ENCODE measurements at regions not wholly inside any gene's neighbourhood (a gene's known extent, or its start where the extent isn't known, plus 50 kb on each side); places are given as distances from the start of the nearest gene placed in this dataset.

DNA sequence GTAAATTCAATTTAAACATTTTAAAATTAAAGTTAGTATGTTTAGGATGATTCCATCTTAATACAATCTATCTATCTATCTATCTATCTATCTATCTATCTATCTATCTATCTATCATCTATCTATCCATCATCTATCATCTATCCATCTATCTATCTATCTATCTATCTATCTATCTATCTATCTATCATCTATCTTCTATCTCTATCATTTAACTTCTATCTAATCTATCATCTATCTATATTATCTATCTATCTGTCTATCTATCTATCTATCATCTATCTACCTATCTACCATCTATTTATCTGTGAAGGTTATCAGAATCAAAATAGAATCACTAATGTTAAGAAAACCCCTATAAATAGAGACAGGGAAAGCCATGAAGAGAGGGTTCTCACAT lies 78.3 kb downstream of the RAMP3 start:
- no peak for DNase-seq (ENCODE audit: low read depth)
- in situ Hi-C loops (cut with HindIII; ENCODE audit: low pct_unique_long_range_greater_than_20kb, low sequenced_read_pairs), result no loop called here

DNA sequence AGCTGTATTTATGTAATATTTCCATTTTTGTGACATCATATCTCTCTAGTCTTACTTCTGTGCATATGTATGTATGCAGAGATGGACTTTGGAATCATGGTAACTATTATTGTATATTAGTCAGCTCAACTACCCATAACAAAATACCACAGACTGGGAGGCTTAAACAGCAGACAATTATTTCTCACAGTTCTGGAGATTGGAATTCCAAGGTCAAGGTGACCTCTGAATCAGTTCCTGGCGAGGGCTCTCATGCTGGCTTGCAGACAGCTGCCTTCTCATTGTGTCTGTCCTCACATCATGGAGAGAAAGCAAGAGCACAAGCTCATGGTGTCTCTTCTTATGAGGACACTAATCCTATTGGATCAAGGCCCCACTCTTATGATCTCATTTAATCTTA lies 79.1 kb downstream of the RAMP3 start:
- DNase-seq (ENCODE audit: low read depth), result no peak
- in situ Hi-C loops (cut with HindIII; ENCODE audit: low pct_unique_long_range_greater_than_20kb, low sequenced_read_pairs), result no loop called here

DNA sequence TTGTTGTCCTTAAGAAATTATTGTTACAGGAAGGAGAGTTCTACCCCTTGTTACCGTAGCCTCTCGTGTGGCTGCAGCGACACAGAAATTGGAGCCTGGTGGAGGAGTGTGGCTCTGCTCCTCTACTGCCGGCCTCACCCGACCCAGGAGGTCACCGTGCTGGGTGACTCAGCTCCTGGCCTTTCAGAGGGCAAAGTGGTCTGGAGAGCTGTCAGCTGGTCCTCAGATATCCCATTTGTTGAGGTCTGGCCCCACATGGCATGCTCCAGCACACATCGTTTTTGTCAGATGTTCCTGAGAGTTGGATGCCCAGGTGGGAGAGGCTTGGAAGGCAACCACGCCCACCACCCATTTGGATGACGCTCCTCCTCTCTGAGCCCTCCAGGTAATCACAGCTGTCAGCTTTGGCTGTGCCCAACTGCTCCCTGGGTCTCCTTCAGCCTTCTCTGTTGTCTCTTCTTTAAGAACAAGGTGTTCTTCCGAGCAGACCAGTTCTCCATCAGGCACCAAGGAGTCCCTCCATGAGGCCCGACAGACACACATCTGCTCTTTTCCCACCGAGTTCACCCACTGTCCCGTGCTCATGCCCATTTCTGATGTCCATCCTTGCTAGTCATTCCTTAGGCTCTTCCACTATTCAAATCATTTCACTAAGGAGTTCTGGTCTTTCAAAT lies 80.3 kb downstream of the RAMP3 start:
- in situ Hi-C loops (cut with HindIII; ENCODE audit: low pct_unique_long_range_greater_than_20kb, low sequenced_read_pairs), result no loop called here
- no peak for DNase-seq (ENCODE audit: low read depth)

DNA sequence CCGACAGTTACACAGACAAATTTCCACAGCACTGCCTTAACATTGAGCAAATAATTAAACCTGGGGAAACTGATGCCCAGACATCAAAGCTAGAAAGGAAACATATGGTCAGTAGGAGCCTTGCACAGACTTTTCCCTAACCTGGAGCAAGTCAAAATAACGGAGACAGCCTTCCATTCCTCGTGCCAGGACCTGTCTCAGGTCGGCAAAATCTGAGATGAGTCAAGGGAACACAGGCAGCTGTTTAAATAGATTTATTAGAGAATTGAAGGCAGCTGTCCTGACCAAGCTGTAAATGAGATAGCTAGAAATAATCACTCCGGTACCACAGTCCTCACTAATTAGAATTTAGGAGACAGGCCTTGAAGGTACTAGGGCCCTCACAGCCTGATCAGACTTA lies 81.2 kb downstream of the RAMP3 start:
- in situ Hi-C loops (cut with HindIII; ENCODE audit: low pct_unique_long_range_greater_than_20kb, low sequenced_read_pairs), result no loop called here
- DNase-seq (ENCODE audit: low read depth), result no peak

DNA sequence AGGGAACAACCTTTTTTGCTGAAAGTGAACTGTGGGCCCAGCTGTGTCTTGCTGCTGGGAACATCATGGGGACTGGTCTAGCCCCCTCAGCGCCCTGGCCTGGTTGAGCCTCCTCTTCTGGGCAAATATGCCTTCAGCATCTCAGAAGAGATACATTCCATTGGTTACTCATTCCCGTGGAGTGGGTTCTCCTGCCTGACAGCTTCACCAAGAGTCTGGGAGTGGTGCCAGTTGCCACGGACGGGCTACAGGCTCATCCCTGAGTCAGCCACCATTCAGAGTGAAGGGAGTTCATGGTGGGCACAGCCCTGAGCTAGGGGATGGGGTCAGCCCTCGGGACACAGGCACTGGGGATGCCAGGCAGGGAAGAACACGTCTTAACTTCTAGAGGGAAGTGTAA lies 81.9 kb downstream of the RAMP3 start:
- DNase-seq (ENCODE audit: low read depth), result no peak
- in situ Hi-C loops (cut with HindIII; ENCODE audit: low pct_unique_long_range_greater_than_20kb, low sequenced_read_pairs), result no loop called here

DNA sequence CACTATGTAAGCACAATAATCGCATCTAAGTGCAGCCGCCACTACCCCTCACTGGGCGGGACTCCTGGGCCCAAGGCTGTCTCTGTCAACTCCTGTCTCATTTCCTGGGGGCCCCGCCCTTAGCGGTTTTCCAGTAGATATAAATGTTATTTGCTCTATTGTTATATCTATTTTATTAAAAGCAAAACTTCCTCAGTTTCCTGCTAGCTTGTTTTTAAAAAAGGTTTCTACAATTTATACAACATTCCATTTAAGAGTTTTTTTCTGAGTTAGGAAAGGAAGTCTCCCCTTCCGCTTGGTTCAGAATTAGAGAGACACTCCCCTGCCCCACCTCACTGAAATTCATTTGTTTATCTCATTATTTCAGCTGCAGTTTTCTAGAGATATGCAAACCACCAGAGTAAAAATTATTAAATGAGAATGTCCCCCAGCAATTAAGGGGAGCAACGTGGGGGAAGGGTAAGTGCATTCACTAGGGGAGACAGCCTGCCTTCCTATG lies 82.7 kb downstream of the RAMP3 start:
- no peak for DNase-seq (ENCODE audit: low read depth)
- in situ Hi-C loops (cut with HindIII; ENCODE audit: low pct_unique_long_range_greater_than_20kb, low sequenced_read_pairs), result no loop called here

DNA sequence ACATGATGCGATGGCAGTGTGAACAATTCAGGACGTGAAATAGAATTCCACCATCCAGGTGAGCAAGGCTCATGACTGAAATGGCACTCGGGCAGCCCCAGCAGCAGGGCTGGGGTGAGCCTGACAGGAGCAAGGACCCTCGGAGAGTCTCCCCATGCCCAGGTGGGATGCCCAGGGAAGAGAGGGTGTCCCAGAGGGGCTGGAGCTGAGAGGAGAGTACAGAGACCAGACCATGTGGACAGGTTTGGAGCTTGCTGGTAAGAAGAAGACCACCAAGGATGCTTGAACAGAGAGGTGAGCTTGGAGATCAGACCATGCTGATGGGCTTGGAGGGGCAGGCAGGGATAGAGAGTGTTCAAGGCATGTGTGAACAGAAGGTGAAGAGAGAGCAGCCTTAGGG lies 83.3 kb downstream of the RAMP3 start:
- in situ Hi-C loops (cut with HindIII; ENCODE audit: low pct_unique_long_range_greater_than_20kb, low sequenced_read_pairs), result no loop called here

DNA sequence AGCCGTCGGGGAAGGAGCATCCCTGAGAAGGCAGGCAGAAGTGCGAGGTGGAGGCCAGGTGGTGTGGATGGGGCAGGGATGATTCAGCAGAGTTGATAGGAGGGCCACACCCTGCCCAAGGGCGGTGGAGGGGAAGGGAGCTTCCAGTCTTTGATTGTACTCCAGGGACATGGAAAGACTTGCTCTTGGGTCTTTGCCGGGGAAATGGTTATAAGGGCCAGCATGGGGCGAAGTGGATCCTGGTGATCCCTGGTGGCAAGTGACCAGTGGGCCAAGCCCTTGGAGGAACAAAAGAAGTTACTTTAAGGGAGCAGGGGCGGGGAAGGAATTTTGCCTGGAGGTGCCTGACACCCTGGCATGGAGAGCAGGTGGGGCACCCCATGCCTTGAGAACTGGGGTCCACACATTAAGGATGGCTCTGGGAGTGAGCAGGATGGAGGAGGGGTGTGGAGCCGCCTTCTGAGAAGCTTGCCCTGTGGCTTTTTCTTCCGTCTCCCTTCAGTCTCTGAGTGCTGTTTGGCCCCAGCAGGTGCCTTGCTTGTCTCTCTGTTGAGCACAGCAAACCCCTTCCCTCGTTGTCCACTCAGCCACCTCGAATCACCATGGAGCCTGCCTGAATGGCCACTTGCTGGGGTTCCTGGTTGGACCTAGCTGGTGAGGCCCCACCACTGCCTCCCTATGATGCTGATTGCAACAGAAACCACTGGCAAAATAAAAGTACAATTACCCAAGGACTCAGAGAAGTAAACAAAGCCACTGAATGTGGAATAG lies 83.9 kb downstream of the RAMP3 start:
- in situ Hi-C loops (cut with HindIII; ENCODE audit: low pct_unique_long_range_greater_than_20kb, low sequenced_read_pairs), result no loop called here
- no peak for DNase-seq (ENCODE audit: low read depth)

More for the DNA sequence above, 83.3 kb downstream of the RAMP3 start:
- DNase-seq (ENCODE audit: low read depth), result no peak

DNA sequence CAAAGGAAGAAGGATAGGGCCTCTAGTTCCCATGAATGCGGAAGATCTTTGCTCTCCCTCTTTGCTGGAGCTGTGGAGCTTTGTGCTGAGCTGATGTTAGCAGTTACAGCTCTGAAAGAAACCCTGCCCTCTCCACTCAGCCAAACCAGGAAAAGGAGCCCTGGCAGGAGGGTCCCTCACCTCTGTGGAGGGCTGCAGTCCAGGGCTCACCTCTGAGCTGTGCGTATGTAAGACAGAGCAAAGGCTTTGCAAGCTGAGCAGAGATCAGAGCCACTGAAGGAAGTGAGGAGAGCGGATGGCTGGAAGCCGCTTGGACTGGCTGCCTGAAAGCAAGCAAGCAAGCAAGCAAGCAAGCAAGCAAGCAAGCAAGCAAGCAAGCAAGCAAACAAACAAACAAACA lies 84.7 kb downstream of the RAMP3 start:
- in situ Hi-C loops (cut with HindIII; ENCODE audit: low pct_unique_long_range_greater_than_20kb, low sequenced_read_pairs), result no loop called here
- no peak for DNase-seq (ENCODE audit: low read depth)

DNA sequence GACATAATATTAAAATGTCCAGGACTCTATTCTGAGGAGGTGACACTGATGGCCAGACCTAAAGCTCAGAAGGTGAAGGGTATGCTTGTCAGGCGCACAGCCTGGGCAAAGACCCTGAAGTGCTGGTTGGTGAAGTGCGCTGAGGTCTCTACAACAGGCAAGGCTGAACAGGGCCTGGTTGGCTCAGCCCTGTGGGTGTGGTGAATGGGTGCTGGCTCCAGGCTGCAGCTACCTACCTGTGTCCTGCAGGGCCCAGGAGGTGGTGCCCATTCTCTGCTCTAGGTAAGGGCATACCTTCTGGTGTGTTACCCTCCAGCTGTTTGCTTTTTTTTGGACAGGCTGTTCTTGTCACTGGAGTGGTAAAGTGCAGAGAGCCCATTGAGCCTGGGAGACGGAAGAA lies 85.1 kb downstream of the RAMP3 start:
- in situ Hi-C loops (cut with HindIII; ENCODE audit: low pct_unique_long_range_greater_than_20kb, low sequenced_read_pairs), result no loop called here
- no peak for DNase-seq (ENCODE audit: low read depth)

DNA sequence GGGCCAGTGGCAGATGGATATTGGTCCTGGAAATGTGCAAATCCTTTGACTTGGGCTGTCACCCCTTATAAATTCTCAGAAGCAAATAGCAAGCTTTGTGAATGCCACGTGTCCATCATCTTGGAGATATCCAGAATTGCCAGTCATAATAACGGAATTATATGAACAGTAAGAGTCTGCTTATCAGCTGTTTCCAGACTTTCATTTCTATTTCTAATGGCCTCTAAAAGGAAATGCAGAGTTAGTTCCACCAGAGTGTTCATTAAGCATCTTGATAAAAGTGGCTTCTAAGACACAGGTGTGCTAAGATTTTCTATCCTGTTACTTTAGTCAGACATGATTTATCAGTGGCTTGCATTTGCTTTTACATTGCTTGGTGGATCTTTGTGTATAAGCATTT lies 87.4 kb downstream of the RAMP3 start:
- in situ Hi-C loops (cut with HindIII; ENCODE audit: low pct_unique_long_range_greater_than_20kb, low sequenced_read_pairs), result no loop called here
- no peak for DNase-seq (ENCODE audit: low read depth)

DNA sequence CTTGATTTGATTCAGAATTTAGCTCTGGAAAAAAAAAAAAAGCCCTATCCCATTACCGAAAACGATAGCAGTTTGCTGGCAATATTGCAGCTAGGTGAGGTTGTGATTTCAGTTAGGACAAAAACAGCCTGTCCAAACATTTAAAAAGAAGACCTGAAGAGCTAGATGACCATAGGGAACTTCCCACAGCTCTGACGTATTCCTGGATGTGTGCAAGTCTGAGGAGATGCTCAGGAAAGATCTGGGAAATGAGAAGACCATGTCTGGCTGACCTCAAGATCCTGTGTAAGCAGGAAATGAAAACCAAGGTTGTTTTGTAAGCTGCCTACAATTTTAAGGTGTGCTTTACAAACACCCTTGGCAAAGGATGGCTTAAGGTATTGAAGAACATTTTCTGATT lies 88.7 kb downstream of the RAMP3 start:
- no peak for DNase-seq (ENCODE audit: low read depth)
- in situ Hi-C loops (cut with HindIII; ENCODE audit: low pct_unique_long_range_greater_than_20kb, low sequenced_read_pairs), result no loop called here

DNA sequence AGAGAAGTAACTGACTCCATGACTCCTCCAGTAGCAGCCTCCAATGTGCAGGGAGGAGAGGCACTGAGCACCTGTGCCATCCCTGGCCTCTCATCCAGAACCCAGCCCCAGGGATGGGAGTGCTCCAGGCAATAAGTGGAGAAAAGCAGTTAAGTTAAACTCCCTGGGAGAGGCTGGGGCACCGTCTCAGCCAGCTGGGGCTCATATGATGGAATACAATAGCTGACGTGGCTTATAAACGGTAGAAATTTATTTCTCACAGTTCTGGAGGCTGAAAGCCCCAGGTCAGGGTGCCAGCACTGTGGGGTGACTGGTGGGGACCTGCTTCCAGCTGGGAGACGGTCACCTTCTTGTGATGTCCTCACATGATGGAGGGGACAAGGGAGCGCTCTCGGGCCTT lies 94.7 kb downstream of the RAMP3 start:
- in situ Hi-C loops (cut with HindIII; ENCODE audit: low pct_unique_long_range_greater_than_20kb, low sequenced_read_pairs), result no loop called here

DNA sequence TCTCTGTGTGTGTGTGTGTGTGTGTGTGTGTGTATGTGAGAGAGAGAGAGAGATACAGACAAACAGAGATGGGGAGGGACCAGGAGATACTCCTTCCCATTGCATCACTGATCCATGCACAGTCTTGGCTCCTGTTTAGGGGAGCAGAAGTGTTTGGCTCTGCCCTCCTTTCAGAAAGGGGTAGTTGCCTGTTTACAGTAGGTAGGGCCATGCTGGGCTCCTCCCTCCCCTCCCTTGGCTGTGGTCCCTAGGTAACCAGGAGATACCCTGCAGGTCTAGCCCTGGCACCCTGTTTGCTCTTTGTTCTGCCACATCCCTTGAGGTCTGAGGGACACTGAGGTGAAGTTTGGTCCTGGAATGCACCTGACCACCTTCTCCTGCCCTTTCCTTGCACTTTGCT lies 95.3 kb downstream of the RAMP3 start:
- no peak for DNase-seq (ENCODE audit: low read depth)
- in situ Hi-C loops (cut with HindIII; ENCODE audit: low pct_unique_long_range_greater_than_20kb, low sequenced_read_pairs), result no loop called here

More for the DNA sequence above, 94.7 kb downstream of the RAMP3 start:
- DNase-seq (ENCODE audit: low read depth), result no peak

DNA sequence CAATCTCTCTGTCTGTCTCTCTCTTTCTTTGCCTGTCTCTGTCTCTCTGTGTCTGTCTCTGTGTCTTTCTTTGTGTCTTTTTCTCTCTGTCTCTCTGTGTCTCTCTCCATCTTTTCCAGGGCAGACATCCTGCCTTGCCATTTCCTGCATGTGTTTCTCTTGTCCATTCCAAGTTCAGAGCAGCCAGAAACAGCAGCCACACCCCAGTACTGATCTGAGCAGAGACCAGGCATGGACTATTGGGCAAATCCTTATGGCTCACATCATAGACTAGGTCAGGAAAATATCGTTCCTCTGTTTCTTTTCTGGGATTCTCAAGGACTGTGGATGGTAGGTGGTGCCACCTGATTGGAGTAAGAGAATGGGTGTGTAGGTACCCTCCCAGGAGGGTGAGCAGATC lies 95.8 kb downstream of the RAMP3 start:
- in situ Hi-C loops (cut with HindIII; ENCODE audit: low pct_unique_long_range_greater_than_20kb, low sequenced_read_pairs), result no loop called here
- no peak for DNase-seq (ENCODE audit: low read depth)

DNA sequence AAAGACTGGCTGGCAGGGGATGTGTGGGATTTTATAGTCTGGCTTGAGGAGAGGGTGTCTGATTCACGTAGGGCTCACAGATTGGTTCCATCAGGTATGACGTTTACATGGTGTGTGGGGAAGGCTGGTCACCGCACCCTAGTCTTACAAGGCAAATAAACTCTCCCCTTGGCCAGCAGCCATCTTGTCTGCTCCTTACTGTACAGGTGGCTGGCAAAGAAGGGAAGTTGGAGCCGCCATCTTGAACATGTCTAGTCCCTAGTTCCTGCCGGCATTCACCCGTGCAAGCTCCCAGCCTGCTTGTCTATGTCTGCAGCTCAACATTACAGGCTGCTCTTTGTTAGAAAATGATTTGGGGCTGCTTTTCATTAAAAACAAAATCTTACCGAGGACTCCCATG lies 97.6 kb downstream of the RAMP3 start:
- no peak for DNase-seq (ENCODE audit: low read depth)
- in situ Hi-C loops (cut with HindIII; ENCODE audit: low pct_unique_long_range_greater_than_20kb, low sequenced_read_pairs), result no loop called here

DNA sequence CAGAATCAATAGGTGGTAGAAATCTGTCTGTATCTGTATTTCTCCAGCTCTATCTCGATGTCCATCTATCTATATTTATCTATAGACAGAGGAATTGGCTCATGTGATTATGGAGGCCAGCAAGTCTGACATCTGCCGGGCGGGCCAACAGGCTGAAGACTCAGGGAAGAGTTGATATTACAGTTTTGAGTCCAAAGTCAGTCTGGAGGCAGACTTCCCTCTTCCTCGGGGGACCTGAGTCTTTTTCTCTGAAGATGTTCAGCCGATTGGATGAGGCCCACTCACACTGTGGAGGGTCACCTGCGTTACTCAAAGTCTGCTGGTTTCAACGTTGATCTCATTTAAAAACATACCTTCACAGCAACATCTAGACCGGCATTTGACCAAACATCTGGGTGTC lies 98.7 kb downstream of the RAMP3 start:
- in situ Hi-C loops (cut with HindIII; ENCODE audit: low pct_unique_long_range_greater_than_20kb, low sequenced_read_pairs), result no loop called here
- DNase-seq (ENCODE audit: low read depth), result no peak

DNA sequence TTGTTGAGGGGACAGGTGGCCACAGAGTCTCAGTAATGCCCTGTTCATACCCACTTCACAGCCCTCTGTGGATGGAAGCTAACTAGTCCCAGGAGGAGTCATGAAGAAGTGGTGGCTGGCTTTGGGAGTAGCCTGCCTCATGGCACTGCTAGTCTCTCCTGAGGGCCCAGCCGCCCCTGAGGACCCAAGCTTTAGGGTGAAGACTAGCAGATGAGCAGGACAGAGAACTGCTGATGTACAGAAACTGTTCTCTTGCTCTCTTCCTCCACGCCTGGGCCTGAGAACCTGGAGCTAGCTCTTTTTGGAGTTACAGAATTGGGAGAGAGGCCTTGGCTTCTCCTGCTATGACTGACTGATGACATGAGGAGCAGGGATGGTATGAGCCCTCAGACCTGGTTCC lies 99.2 kb downstream of the RAMP3 start:
- in situ Hi-C loops (cut with HindIII; ENCODE audit: low pct_unique_long_range_greater_than_20kb, low sequenced_read_pairs), result no loop called here

DNA sequence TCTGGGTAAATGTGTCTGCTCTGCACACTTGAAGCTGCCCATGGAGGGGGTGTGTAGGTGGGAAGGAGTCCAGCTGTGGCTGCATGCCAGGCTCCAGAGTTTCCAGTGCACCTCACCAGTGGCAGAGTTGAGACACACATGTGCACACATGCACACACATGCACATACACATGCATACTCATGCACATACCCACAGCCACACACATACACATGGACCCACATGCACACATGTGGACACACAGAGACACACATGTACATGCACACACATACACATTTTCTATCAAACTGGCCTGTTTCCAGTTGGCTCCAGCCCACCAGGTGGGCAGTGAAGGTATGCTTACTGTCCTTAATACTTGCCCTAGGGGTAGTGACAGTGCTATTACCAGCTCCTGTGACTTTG lies 99.7 kb downstream of the RAMP3 start:
- no peak for DNase-seq (ENCODE audit: low read depth)
- in situ Hi-C loops (cut with HindIII; ENCODE audit: low pct_unique_long_range_greater_than_20kb, low sequenced_read_pairs), result no loop called here

More for the DNA sequence above, 99.2 kb downstream of the RAMP3 start:
- DNase-seq (ENCODE audit: low read depth), result no peak

Data from Caki2 (cell line).